GM18519 (cell line): ENCODE measurements at regions not wholly inside any gene's neighbourhood (a gene's known extent, or its start where the extent isn't known, plus 50 kb on each side); places are given as distances from the start of the nearest gene placed in this dataset.

Experiments
- ATAC-seq: cut with Tn5 transposase; IDR thresholded peaks from one replicate; pipeline ENCODE4 v1.9.1; 2021; ENCODE audit warnings: mild to moderate bottlenecking, moderate library complexity; ENCODE audit not compliant: unreplicated experiment, low FRiP score

DNA sequence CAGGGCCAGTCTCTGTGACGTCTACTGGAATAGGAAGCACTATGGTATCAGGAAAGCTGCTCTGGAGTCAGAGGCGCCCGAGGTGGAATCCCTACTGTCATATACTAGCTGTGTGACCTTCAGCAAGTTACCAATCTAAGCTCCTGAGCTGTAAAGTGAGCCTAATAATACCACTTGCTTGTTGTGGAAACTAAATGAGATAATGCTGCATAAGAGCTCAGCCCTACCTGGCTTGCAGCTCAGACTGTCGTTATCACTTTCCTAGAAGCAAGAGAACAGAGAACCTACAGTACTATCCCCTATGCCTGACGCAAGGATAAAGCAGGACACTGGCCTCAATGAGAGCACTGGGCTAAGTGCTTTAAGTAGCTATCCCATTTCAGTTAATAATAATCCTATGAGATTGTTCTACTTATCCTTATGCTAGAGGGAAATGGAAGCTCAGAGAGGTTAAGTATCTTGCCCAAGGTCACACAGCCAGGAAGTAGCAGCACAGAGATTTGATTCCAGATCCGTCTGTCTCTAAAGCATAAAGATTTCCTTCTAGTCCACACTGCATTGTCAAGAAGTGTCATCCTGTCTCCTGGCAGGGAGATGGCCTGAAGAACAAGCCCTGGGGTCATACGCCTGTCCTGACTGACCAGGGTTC lies 195.2 kb downstream of the TLE3 start:
- no peak for ATAC-seq

DNA sequence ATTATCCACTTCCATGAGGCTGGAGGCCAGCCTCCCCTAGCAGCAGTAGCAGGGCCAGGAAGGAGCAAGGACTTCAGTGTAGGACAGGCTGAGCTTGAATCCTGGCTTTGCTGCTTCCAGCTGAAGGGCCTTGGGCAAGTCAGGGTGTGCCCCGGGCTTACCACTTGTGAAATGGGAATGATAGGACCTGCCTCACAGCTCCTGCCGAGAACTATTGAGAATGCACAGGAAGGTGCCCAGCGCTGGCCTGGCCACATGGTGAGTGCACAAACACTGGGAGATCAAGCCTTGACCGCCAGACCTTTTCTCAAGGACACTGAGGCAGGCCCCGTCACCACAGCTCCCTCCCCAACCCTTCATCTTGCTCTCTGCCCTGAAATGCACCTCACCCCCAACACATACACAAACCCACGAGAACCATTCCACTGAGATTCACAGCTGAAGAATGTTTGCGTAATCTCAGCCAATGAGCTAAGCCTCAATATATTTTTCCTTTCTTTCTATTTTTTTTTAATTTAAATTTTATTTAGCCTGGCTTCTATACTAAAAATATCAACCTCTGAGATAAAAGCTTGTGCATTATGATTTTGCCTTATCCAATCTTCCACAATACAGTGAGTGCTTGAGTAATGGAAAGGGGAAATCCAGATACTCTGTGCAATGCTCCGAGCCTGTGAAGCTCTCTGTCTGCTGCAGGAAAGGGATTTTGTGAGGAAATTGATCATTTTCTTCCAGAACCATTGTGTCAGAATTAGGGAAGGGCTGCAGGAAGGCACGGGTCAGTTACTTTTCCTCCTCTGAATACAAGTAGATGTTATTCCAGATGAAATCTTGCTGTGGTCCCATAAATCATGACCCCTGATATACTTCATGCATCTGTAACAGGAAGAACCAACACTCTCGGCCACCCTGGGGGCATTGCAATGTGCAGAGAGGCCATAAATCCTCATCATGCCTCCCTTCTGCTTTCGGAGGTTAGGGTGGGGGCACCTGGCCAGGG lies 193.9 kb downstream of the TLE3 start:
- ATAC-seq, result no peak

DNA sequence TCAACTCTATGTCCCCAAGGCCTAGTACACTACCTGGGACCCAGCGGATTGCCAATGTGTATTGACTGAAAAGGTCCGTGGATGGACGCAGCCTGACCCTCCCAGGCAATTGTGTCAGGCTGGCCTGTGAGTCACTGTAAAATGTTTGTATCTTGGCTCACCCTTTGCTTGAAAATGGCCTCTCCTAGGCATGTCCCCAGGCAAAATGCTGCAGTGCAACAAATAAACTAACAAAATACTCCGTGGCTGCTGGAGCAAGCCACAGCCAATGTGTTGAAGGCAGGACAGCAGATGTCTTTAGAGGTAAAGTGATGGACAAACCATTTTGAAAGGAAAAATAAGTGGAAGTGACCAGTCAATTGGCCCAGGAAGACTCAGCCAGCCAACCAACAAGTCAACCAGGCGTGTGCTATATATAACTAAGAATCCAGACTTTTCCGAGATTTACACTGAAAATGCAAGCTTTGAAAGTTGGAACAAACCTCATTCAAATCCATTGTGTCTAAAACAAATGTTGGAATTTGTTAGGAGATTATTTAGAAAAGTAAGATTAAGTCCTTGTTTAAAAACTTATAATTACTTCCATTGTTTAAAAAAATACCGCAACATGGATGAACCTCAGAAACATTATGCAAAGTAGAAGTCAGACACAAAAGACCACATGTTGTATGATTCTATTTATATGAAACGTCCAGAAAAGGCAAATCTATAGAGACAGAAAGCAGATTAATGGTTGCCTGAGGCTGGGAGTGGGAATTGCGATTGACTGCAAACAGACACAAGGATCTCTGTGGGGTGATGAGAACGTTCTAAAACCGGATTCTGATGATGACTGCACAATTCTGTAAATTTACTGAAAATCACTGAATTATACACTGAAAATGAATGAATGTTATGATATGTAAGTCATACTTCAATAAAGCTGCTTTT lies 191.2 kb downstream of the TLE3 start:
- ATAC-seq, result no peak

DNA sequence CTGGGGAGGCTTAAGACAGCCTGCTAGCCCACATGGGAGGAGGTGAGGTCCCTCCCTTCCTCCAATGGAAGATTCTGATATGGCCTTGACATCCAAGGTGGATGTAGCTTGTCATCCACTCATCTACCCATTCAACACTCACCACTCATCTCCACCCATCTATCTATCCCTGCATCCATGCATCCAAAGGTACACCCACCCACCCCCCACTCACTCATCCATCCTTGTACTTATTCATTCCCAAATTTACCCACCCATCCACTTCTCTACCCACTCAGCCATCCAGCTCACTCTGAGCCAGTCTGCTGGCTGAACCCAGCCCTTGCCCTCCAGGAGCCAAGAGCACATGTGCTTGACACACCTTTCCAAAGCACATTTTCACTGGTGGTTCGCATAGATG lies 189.7 kb downstream of the TLE3 start:
- no peak for ATAC-seq

DNA sequence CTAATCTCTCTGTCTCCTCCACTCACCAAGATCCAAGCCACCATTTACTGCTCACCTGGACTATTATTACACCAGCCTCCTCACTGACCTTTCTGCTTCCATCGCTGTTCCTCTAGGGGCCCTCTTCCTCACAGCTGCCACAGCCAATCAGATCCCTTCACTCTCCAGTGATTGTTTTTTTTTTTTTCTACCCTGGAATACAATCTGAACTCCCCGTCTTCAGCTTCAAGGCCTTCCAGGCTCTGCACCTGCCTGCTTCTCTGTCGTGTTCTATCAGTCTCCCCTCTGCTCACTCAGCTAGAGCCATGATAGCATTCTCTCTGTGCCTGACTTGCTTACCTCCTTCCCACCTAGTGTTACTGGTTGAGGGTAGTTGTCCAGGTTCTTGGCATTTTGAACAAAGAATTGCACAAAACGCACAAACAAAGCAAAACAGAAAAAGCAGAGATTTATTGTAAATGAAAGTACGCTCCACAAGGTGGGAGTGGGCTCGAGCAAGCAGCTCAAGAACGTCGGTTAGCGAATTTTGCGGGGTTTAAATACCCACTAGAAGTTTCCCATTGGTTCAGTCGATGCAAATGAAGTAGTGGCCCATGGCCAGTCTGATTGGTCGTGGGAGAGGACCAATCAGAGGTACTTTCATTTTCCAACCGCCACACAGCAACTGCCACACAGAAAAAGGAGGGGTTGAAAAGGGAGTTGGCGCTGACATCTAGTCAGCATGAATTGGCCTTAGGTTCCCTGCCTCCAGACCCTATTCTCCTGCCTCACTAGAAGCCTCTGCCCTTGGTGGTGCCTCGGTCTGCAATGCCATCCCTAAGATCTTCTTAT lies 188.9 kb downstream of the TLE3 start:
- ATAC-seq, result no peak

DNA sequence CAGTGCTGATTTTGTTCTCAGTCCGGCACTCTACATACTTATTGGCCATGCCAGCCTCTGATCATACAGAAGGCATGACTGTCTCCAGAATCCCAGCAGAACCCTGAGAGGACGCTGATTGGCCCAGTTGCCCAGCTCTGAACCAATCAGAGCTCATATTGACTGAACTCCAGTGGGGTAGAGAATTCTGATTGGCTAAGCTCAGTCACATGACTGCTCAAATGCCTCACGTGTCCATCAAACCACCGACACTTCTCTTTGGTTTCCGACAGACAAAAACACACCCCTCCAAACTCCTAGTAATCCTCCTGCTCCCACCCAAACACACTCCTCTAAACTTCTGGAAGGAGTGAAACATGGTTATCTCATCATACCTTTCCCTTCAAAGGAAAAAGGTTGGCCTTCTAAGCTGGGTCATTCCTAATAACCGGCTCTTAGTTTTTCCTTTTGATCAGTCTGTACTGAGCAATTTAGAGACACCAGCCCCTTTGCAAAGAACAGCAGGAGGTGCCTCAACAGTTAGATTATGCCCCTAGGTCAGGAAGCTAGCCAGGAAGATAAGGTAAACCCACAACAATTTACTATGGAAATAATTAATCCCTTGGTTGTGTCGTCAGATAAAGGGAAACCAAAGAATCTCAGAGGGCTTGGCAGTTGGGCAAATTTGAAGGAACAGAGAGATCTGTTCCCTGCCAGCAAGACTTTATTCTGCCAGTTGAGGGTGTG lies 187.8 kb downstream of the TLE3 start:
- ATAC-seq, result no peak

DNA sequence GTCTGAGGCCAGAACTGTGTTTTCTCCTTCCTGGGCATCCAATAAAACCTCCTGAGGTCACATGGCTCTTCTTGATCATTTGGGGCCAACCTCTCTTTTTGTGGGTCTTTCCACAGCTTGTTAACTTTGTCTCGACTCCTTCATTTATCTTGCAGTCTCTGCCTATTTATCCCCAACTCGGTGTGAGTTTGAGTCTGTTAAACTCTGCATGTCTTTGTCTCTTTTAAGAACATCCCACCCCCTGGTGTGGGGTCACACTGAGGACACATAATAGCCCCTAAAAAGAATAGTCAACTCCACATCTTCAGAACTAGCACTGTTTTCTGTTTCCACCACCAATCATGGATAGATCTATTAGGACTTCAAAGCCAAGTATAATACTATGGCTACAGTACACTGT lies 187.2 kb downstream of the TLE3 start:
- no peak for ATAC-seq

DNA sequence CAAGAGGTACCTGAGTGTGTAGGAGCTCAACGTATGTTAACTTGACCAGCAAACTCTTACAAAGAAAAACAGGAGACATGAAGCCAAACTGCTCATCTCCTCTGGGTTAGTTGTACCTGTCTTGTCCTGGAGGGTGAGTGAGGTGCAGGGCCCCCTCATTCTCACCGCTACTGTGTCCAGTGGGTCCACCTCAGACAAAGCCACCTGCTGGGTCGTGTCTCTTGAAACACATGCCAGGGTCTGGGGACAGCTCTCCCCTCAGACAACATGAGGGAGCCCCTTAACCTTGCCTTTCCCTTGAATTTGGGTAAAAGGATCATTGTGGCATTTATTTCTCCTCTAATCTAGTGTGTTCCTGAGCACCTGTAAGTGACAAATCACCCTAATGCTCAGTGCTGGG lies 185.6 kb downstream of the TLE3 start:
- ATAC-seq, result no peak

DNA sequence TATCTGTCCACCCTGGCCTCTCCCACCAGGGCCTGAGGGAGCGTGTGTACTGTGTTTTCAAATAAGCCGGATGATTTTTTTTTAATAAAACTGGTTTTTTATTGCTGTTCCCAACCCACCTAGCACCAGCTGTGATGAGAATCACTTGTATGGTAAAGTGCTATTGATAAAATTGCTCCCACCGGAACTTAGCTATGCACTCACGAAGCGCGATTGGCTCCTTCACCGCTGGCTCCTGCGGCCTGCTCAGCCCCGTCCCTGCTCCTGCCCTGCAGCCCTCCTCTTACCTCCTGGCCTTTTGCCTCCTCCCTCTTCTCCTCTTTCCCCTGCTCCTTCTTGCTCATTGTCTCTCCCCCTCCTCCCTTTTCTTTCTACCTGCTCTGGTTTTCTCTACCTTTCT lies 183.7 kb downstream of the TLE3 start:
- no peak for ATAC-seq

DNA sequence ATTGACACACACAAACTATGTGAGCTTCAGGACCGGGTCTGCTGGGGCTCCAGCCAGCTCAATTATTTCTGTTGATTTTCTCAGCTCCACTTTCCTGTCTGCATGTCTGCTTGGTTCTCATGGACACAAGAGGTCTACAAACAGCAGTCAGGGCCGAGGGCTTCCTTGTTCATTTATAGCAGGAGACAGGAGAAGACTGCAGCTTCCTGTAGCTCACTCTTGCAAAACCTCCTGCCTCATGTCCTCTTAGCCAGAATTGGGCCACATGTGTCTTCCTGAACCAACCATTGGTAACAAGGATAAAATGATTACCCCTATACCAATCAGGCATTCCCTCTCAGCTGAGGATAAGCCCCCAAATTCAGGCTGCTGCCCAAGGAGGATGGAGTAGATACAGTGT lies 182.8 kb downstream of the TLE3 start:
- ATAC-seq, result no peak

DNA sequence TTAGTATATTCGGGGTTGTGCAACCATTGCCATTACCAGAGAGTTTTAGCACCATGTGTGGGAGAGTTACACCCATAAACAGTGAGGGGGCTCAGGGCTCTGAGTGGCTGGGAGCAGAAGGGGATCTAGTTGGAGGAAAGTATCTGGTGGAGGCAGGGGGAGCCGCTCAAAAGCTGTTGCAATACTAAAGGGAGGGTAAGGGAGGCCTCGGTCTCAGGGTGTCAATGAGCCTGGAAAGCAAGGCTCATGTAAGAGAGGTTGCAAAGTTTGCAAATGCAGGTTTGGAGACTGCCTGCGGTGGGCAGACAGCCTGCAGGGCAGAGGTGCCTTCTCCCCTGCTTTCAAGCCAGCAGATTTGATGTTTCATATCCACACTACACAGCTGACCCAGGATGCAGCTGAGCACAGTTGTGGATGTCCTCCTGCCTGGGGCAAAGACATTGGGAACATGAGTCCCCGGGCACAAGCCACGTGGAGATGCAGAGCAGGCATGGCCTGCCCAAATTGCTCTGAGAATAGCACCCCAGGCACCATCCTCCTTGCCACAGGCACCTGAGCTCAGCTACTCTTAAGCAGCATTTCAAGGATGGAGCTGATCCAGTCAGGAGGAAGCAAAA lies 181.4 kb downstream of the TLE3 start:
- no peak for ATAC-seq

DNA sequence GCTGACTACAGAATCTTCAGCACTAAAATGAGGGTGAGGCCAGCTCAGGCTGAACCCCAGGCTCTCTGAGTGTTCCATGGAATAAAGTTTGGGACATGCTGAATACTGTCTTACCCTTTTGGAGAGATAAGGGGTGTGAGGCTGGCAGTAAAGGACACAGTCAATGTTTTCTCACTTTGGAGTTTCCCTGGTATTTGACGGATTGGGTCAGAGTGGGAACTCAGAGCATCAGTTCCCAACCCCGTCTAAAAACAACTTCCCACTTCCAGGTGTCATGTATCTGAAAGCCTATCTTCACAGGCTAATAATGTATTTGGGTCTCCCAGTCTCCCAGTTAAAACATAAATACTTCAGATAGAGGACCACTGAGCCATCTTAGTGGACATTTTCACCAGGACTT lies 180.7 kb downstream of the TLE3 start:
- ATAC-seq, result no peak

DNA sequence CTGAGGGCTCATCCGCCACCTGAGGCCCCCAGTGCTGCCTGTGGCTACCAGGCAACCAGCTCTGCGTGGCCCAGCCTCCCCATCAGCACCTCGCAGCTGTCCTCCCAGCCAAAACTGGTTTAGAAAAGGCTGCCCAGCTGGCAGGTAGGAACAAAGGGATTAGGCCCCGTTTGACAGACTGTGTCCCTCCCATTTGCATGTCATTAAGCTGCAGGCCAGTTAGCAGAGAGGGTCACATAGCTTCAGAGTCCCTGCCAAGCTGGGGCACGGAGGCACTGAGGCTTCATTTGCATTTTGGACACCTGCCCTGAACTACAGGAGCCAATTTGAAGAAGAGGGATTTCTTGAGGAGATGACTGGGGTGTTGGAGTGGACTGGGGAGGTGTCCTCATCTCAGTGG lies 177.9 kb downstream of the TLE3 start:
- no peak for ATAC-seq

DNA sequence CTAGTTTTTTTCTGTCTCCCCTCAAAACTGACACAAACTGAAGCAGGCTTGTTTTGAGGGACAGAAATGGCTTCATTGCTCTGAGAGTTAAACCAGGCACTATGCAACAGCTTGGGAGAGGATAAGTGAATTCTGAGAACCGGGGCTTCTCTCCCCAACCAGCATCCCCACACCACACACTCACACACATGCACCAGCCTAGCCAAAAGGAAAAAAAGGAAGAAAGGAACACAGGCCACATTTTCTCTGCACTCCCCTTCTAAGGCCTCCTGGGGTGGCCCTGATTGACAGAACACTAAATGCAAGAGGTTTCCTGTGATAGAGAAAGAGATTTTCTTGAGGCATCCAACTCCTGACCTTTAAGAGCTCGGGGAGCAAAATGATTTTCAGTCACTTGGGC lies 177.5 kb downstream of the TLE3 start:
- no peak for ATAC-seq

DNA sequence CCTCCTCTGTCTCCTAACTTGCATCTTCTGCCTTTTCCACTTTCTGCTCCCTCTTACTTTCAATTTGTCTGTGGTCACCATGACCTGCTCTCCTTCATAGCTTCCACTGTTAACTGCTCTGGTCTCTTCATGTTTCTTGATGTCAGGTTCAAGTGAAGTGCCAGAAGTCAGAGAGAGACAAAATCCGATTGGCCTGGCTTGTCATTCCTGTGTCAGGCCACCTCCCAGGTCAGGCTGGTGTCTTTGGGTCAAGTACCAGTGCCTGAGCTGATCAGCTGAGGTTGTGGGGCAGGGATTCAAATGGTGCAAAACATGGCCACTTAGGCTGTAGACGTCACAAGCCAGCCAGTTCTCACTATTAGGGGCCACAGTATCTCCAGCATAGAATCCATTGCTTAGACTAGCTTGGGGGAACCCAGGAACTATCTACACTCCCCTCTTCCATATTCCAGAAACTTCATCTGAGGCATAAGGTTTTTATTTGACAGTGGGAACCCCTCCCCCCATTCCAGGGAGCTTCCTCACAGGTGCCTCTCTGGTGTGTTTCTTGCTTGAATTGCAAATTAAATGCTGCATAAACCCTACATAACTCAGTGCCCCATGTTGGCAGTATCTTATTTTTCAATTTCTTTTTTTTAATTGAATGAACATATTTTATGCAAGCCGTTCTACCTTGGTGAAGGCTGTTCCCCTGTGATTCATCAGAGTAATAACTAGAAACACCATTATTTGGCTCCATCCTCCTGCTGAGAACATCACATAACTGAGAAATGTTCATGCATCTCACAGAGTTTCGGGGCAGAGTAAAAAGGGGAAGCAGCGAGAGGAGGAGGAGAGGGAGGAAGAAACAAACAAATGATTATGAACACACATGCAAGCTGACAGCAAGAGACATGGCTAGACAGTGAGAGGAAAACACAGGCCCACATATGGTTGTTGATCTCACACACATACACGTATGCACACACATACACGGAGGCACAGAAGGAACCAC lies 175.8 kb downstream of the TLE3 start:
- ATAC-seq, result no peak

DNA sequence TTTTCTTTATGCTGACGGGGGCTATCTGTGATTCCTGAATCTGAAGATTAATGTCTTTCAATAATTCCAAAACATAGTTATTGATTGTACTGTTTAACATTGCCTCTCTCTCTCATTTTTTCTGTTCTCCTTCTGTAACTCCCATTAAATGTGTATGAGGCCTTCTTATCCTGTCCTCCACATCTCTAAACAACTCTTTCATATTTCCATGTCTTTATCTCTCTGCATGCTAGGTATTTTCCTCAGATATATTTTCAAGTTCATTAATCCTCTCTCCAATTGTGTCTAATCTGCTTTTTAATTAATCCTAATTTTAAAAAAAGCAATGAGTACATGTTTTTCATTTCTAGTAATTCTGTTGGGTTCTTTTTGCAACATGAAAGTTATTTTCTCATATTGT lies 173.2 kb downstream of the TLE3 start:
- no peak for ATAC-seq

DNA sequence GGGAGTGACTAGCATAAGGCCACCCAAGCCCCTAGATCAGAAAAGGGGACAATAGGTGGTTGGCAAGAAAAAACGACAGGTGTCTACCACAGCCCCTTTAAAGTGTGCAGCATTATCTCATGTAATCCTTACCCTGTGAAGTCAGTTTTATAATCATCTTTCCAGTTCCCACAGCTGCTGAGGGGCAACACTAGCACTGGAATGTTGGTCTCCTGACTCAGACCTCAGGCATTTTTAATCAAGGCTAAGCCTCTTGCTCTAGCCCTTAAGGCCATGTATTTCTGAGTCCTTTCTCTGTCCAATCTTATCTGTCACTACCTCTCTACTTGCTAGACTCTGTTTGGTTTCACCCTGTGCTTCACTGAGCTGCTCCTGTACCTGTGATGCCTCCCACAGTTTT lies 171.7 kb downstream of the TLE3 start:
- no peak for ATAC-seq

DNA sequence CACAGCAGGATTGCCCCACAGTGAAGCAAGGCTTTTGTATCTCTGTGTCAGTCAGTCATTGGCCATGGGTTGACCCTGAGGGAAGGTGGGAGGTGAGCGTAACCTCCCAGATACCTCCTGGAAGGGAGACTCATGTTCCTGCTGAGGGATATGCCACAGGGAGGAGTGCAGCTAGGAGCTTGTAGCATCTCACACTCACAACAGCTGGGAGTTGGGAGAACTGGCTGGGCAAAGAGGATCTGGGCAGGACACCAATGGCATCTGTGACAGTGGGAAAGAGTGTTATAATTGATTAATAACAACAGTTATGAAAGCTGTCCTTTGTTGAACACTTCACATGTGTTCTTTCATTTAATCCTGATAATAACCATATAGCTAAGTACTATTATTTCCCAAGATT lies 171.0 kb downstream of the TLE3 start:
- ATAC-seq, result no peak
